ENCODE measurements at regions not wholly inside any gene's neighbourhood (a gene's known extent, or its start where the extent isn't known, plus 50 kb on each side); places are given as distances from the start of the nearest gene placed in this dataset.

DNA sequence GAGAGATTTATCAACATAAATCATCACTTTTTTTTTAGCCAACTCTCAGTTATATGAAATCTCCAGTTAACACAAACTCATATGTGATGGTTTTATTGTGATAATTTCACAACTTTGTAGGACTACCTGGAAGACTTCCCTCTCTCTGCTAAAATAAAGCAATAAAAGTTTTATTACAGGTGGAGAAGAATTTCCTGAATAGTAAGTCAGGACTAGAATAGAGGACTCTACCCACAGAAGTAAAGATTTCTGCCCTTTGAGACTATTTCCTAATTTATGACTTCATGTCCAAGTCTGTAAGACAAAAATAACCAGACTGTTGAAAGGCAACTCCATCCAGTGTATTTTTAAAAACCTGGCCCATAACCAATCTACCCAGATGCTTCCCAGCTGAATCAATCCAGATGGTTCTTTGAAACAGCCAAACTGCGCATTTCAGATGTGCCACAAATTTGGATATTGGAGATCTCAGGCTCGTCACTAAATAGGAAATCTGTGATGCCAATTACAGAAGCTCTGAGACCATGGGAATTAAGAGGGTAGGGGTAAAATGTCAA lies 234.0 kb upstream of the NMUR2 start:
- H3K36me3 ChIP-seq (ENCODE audit: control insufficient read depth in 2 of 2, extremely low read depth in 1 of 2, insufficient read depth in 2 of 2, low read length in 2 of 2): no peaks in the 10 kb centered on the region
- FAIRE-seq (no peak), DNase-seq (ENCODE audit: low read depth, low spot score) (no peak)
- H3K4me3 ChIP-seq (ENCODE audit: control insufficient read depth in 2 of 3, extremely low read depth in 1 of 3, insufficient read depth in 2 of 3, low read depth in 1 of 3, low read length in 3 of 3): no peak overlapping the region
- H3K79me2 ChIP-seq (ENCODE audit: control insufficient read depth, insufficient read depth, low read length): no peaks in the 10 kb centered on the region
- H3K9ac ChIP-seq (ENCODE audit: control insufficient read depth, extremely low read depth, insufficient read depth, low read length): no peak overlapping the region
- H3K27ac ChIP-seq (ENCODE audit: control insufficient read depth, insufficient read depth, low read length): no peak overlapping the region
- H3K27me3 ChIP-seq (ENCODE audit: control insufficient read depth, extremely low read depth, insufficient read depth, low read length): no peaks in the 10 kb centered on the region
- H4K20me1 ChIP-seq (ENCODE audit: control insufficient read depth, extremely low read depth, insufficient read depth, low read length): no peaks in the 10 kb centered on the region
- TF ChIP-seq CTCF (optimal IDR thresholded peaks at IDR 0.05 in 1 of 3, IDR thresholded peaks at IDR 0.05 in 1 of 3, conservative IDR thresholded peaks at IDR 0.05 in 1 of 3; ENCODE audit: extremely low read depth in 1 of 3, insufficient read depth in 2 of 3, low read length in 3 of 3): no peak
- TF ChIP-seq EZH2 (IDR thresholded peaks at IDR 0.05; ENCODE audit: low read length): no peak
- no peak overlapping the region for H3K4me2 ChIP-seq (ENCODE audit: control insufficient read depth, extremely low read depth, insufficient read depth, low read depth, low read length)
- dilution Hi-C loops (cut with MboI; ENCODE audit: extremely low pct_ligation_motif_present, low sequenced_read_pairs): no loop called here
- H3K4me1 ChIP-seq (ENCODE audit: control insufficient read depth, extremely low read depth, insufficient read depth, low read length): no peaks in the 10 kb centered on the region
- no peak overlapping the region for H2AFZ ChIP-seq (ENCODE audit: control insufficient read depth, low read length)
- H3K9me1 ChIP-seq (ENCODE audit: control insufficient read depth, extremely low read depth, insufficient read depth, low read length): no peaks in the 10 kb centered on the region
- no peaks in the 10 kb centered on the region for H3K9me3 ChIP-seq (ENCODE audit: control insufficient read depth, low read depth, low read length)

DNA sequence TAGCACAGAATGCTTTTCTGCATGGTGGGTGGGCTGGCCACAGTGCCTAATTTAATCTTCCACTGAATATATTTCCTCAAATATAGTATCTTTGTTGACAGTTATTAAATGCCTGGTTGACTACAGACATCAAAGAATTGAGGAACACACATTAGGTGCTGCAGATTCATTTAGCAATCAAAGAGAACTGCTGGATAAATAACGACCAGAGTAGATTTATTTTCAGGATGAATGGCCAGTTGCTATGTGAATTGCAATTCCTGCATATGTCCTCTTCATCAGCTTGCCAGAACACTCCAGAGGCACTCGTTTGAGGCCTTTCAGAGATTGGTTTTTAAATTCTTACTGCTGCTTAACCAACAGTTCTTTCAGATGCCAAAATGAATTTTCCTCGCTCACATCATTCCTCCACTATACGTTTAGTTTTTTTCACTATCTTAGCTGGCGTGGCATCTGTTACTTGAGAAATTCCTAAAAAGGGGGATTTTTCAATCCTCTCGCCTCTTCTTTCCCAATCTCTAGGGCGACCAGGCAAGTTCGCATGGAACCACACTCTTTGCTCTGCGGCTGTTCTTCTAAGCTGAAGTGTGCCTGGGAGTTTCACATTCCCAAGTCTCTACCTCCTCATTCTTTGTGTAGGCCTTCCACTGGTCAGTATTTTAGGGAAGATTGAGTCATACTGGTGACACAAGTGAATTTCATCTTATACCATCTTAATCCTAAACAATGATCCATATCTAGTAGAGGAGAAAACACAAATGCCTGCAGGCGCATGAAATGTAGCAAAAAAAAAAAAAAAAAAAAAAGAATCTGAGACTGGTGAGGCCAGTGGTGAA lies 237.1 kb upstream of the NMUR2 start:
- dilution Hi-C loops (cut with MboI; ENCODE audit: extremely low pct_ligation_motif_present, low sequenced_read_pairs): no loop called here
- DNase-seq (ENCODE audit: low read depth, low spot score): no peak
- no peak for FAIRE-seq

More for the DNA sequence above, 237.1 kb upstream of the NMUR2 start:
- Histone ChIP-seq H3K9me1 (ENCODE audit: control insufficient read depth, extremely low read depth, insufficient read depth, low read length) (no peaks in the 10 kb centered on the region), H4K20me1 (ENCODE audit: control insufficient read depth, extremely low read depth, insufficient read depth, low read length) (no peaks in the 10 kb centered on the region), H3K9ac (ENCODE audit: control insufficient read depth, extremely low read depth, insufficient read depth, low read length) (no peak overlapping the region), H3K9me3 (ENCODE audit: control insufficient read depth, low read depth, low read length) (no peaks in the 10 kb centered on the region), H3K36me3 (ENCODE audit: control insufficient read depth in 2 of 2, extremely low read depth in 1 of 2, insufficient read depth in 2 of 2, low read length in 2 of 2) (no peaks in the 10 kb centered on the region), H2AFZ (ENCODE audit: control insufficient read depth, low read length) (no peak overlapping the region), H3K79me2 (ENCODE audit: control insufficient read depth, insufficient read depth, low read length) (no peaks in the 10 kb centered on the region), H3K27ac (ENCODE audit: control insufficient read depth, insufficient read depth, low read length) (no peak overlapping the region), H3K4me3 (ENCODE audit: control insufficient read depth in 2 of 3, extremely low read depth in 1 of 3, insufficient read depth in 2 of 3, low read depth in 1 of 3, low read length in 3 of 3) (no peak overlapping the region), H3K4me1 (ENCODE audit: control insufficient read depth, extremely low read depth, insufficient read depth, low read length) (no peaks in the 10 kb centered on the region), H3K4me2 (ENCODE audit: control insufficient read depth, extremely low read depth, insufficient read depth, low read depth, low read length) (no peak overlapping the region), H3K27me3 (ENCODE audit: control insufficient read depth, extremely low read depth, insufficient read depth, low read length) (no peaks in the 10 kb centered on the region)
- no peak for TF ChIP-seq EZH2 (IDR thresholded peaks at IDR 0.05; ENCODE audit: low read length)
- no peak for TF ChIP-seq CTCF (optimal IDR thresholded peaks at IDR 0.05 in 1 of 3, IDR thresholded peaks at IDR 0.05 in 1 of 3, conservative IDR thresholded peaks at IDR 0.05 in 1 of 3; ENCODE audit: extremely low read depth in 1 of 3, insufficient read depth in 2 of 3, low read length in 3 of 3)
